GM03348 (cell line): ENCODE measurements at regions not wholly inside any gene's neighbourhood (a gene's known extent, or its start where the extent isn't known, plus 50 kb on each side); places are given as distances from the start of the nearest gene placed in this dataset.
A peak's percentile ranks its signal among the peaks of the same experiment; 100 is the strongest.

Experiments used
- DNase-seq: peaks from one replicate; pipeline ENCODE4 v3.0.0; 2012; ENCODE audit warnings: low spot score

DNA sequence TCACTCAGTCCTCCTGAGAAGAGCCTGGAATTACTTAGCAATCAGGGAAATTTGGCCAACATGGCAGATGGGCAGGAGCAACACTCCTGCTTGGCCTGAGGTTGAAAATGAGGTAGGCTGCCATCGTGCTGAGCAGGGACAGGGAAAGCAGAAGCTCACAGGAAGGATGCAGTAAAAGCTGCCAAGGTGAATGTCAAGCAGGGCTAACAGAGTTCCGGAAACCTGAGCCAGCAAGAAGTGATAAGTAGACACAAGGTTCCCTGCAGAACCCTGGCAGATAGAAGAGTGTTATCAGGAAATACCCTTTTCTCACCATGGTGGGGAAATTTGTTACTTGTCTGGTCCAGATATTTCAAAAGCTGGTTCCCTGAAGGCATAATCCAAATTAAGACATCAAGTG, 454.3 kb upstream of the MEX3C start:
- no peak for DNase-seq

DNA sequence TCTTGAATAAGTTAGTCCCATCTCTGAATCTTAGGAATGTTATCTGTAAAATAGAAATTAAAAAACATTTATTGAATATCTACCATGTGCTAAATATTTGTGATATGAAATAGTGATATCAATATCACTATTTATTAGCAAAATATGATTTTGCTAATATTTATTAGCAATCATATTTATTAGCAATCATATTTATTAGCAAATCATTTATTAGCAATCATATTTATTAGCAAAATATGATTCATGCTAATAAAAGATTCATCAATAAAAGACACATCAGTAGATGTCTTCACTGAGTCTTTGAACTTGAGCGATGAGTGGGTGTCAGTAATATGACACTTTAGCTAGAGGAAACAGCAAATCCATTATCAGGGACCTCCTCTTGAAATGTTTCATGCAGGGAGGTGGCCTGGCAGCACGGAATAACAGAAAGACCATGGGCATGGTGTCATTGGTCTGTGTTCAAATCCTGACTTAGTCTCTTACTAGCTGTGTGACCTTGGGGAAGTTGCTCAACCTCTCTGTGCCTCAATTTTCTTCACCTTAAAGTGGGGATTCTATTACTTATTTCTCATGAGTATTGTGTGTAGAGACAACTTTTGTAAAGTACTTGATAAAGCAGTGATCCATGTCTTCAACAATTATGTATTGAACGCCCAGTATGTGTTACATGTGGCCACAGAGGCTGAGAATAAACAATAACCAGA, 456.2 kb upstream of the MEX3C start:
- DNase-seq, result no peak

DNA sequence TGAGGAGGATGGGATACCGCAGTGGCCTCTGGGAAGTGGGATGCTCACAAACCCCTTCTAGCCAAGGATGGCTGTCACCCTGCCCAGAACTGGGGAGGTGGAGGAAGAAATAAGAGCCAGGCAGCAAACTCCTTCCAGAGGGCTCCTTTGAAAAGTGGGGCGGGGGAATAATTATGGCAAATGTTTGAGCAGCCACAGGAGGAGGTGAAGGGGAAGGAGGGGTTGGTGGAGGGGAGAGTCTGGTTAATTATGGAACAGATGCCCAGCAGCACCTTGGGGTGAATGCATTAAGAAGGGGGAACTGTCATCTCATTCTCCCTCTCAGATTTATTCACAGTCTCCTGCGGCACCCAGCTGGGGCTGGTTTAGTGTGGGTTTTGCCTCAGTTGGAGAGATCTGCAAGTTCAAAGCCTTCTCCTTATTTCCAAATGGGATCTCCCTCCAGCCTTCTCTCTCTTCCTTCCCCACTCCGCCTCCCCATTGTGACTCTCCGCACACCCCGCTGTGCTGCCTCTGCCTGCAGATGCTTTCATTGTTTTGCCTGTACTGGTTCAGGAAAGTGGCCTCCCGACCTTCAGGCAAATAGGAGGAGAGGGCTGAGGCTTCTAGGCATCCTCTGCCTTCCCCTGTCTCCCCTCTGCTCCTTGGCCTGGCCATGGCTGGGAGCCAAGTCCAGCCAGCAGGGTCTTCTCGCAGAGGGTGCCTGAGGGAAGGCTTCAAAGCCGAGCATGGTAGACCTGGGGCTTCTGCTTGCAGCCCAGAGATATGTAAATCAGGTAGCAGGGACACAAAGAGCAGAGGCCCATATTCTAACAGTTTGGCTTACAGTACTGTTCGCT, 457.2 kb upstream of the MEX3C start:
- no peak for DNase-seq

DNA sequence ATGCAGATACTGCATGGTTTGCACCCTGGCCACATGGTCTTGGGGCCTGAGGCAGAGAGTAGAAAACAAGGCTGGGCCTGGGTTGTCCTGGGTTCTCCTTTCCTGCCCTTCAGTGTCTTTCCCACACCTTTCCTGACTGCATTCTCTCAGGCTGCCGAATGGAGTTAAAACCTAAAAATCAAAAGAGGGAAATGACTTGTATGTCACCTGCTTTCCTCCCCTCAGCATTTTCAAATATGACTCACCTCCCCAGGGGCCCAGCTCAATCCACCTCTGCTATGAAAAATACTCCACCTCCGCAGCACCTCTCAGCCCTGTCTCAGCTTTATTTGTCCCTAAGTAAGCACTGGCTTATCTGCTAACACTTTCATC, 457.8 kb upstream of the MEX3C start:
- DNase-seq, result no peak

DNA sequence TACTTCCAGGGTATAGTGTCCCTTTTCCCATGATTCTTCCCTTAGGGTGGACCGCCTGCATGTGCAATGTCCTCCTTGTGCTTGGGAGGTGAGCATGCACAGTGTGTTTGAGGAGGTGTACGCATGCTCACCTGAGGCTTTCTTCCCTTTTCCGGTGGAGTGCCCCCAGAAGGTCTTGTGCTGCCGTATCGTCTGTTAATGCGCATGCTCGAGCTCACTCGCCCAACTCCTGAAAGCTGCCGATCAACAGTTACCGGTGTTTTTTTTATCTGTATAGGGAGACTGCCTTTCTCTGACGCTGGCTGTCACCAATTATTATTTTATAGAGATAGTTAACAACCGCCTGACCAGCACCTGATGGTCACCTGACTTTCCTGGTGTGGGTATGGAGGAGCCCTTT, 458.8 kb upstream of the MEX3C start:
- no peak for DNase-seq

DNA sequence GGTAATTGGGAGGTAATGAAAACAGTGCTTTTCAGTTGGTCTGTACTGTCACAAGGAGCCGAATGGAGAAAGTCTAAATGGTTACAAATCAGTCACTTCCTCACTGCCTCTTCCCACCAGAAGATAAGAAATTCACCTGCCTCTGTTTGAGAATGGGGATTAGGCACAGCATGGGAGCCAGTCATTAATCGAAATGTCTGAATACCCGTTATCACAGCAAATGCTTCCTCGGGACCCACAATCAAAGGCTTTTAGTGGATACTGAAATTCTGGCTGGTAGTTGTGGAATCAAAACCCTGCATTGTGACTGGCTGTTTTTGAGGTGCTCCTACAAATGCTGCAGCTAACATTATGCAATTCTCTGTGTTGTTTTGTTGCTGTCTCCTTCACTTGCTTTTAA, 461.0 kb upstream of the MEX3C start:
- DNase-seq, result no peak

DNA sequence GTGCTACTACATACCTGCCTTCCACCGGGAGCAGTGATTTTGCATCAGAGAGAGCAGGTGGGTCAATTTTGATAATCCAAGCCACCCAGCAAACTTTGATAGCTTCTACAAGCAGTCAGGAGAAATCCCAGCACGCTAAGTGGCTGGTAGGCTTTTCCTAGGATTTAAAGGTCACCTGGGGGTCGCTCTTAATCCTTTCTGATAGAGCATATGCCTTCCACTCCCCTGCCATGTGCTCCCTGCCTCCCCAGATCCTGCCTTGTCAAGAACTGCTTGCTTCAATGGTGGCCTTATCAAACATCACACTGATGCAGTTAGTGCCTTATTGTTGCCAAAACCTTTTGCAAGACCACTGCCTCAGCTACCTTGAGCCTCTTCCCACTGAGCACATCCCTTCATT, 462.3 kb upstream of the MEX3C start:
- DNase-seq, result no peak

DNA sequence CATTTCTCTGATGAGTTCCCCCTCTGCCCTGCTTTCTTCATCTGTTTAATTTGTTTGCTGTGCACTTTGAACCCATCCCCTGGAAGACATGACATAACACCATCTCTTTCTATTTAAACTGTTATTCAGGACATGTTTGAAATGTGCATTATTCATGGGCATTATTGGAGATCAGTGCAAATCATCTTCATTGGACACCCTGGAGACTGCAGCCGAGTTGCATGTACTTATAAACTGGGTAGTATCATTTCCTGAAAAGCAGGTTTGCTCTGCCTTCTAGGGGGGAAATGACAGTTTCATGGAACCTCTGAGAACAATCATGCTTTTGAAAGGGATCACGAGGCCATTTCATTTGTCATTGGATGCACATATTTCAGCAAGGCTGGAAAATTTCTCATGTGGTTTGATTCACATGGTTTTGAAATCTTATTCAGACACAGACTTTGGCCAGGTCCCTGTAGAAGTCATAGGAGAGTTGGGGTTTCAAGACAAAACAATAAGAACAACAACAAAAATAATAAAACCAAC, 462.8 kb upstream of the MEX3C start:
- DNase-seq, result no peak

DNA sequence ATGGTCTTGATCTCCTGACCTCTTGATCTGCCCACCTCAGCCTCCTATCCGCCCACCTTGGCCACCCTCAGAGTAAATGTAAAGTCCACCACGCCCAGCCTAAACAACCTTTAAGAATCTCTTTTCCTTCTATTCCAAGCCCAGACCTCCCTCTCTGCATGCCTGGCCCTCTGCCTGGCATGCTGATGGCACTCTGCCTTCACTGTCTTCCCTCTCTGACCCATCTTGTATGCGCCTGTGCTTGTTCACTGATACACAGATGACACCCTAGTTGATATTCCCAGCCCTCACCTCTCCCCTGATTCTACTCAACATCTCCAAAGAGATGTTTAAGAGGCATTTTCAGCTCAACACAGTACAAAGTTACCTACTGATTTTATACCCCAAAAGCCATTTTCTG, 466.8 kb upstream of the MEX3C start:
- no peak for DNase-seq

DNA sequence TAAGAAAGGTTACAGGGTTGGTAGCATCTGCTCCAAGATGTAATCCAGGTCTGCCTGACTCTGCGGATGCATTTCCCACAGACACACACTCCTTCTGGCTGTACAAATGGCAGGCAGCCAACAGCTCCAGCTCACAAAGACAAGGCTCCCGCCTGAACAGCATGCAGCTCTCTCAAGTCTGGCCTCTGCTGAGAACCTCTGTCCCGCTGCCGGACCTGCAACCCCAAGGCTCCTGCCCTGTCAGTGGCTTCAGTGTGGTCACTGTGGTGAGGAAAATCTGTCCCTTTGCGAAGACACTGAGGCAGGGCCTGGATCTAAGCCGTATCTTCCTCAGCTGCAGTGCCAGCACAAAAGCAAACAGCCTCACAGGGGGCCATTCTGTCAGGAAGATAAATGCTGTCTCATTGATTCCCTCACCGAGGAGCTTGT, 469.3 kb upstream of the MEX3C start:
- DNase-seq, result no peak

DNA sequence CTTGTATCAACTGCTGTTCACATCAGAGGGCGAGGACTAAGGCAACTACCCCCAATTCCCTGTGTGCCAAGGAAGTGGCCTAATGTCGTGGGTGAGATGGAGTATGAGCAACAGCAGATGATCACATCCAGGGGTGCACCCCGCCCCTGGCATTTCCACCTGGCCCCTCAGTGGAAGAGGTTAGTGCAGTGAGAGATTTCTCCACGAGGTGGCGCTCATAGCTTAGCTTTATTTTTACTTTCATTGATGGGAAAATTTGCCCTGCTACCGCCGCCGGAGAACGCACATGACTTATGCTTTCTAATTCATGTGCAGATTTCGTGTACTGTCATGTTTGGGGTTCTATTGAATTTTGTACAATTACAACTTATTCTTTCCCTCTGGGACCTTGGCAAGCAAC, 470.6 kb upstream of the MEX3C start:
- peak; percentile 64 for DNase-seq

DNA sequence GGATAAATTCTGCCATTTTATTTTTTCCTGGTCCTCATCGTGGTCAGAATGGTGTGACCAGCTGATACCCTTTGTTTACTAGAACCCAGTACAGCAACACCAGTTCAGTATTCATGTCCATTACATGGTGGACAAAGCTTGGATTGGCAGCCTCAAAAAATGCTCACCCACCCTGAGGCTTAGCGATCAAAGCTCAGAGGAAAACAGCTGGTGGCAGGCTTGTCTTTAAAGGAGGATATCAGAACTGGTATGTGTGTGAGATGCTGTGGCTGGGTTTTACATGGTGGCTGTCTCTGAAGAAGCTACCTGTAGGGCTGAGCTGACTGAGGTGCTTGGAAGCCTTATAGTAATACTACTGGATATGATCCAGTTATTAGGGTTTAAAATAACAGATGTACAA, 471.1 kb upstream of the MEX3C start:
- DNase-seq, result no peak

DNA sequence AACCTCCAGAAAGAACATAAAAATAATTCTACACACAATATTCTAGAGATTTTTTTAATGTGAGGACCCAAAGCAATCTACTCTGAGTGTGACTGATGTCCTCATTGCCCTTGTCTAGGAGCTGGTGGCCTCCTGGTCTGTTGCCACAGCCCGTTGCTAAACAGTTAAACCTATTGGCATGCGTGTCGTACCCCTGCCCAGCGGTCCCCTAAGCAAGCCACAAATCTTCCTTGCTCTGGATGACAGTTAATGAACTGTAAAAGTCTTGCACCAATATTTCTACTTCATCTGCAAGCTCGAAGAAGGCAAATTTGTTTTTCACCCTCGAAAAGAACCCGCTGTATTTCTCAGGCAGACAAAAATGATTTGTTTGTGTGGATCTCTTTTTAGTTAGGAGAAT, 489.1 kb upstream of the MEX3C start:
- DNase-seq, result no peak

DNA sequence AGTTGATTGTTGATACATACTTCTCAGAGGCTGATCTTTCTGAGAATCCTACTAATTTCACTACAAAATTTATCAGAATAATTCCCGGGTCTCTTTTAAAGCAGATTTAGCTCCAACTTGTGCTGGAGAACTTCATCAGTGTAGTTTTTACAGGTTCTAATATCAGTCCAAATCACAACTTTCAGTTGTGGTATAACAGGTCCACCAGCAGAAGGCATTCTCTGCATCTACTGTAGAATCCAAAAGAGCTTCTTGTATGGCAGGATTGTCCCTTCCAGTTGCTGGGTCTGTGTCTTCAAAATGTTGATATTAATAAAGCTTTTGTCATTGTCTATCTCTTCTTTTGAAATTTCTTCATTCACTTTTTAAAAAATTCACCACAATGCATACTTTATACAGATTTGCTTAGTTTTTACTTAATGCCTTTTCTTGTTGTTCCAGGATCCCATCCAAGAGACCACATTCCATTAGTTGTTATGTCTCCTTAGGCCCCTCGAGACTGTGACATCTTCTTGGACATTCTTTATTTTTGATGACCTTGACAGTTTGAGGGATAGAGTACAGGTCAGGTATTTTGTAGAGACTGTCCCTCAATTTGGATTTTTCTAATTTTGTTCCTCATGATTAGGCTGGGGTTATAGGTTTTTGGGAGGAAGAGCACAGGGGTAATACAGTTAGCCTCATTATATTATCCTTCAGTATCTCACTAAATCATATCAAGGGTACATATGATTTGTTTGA, 490.5 kb upstream of the MEX3C start:
- no peak for DNase-seq

DNA sequence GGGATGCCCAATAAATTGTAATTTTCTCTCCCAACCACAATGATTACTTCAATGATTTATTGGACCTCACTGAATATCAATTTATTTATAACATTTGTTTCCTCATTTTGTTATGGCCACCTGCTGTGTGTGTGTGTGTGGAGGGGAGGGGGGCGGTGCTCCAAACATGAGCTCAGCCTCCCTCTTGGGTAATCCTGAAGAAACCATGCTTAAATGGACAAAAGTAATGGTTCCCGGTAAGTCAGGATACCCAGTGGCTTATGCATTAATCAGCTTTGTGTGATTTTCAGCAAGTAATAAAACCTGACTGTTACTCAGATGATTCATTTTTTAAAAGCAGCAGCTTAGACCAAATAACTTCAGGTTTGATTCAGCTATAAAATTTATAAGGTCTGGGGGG, 495.1 kb upstream of the MEX3C start:
- DNase-seq, result no peak

DNA sequence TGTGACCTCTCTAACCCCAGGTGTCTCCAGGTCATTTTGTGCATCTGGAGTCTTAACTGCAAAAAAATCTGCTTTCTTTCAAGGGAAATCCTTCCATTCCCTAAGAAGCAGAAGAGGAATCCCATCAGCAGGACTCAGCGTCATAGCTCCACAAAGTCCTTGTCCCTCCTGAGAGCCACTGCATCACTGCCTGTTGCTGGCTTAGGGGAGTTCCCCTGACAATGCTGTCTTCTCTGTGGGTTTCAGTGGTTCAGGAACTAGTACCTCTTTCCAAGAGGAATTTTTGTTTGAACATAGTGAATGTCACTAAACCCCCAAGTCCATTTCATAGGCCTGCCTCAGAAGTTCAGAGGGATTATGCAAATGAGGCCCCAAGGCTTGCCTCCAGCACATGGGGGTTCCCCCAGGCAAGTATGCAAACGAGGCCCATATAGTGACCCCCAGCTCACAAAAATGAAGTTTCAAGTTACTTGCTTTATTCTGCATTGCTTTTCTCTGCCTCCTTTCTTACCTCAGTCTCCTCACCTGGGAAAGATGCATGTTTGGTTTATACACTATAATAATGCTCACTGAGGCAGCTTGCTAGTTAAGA, 513.9 kb upstream of the MEX3C start:
- no peak for DNase-seq

DNA sequence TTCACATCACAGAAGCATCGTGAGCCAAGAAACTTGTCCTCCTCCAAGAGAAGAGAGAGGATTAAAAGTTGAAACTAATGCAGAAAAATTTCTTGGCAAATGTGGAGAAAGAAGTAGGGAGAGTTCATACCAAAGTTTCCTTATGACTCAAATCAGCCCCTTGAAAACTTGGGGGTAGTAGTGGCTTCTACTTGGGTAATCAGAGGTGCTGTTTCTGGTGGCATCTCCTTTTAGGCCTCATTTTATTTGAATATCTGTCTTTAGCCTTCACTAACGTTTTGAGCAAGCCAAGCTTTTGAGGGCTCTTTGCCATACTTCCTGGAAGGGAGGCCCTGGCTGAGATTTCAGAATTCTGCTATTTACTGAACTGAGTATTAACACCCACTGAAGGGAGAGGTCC, 515.3 kb upstream of the MEX3C start:
- no peak for DNase-seq

DNA sequence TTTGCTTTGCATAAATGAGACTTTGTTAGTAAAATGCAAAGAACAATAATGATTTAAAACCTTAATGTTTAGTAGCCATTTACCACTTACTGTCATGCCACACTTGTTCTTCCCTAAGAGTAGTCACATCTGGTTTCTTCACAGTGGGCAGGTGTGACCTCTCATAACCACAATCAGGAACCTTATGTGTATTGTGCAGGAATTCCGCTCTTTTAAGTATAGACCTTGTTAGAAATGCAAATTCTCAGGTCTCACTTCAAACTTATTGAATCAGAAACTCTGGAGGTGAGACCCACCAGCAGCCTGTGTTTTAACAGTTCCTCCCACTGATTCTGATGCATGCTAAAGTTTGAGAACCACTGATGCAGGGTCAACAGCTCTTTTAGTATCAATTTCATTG, 518.8 kb upstream of the MEX3C start:
- DNase-seq, result no peak

DNA sequence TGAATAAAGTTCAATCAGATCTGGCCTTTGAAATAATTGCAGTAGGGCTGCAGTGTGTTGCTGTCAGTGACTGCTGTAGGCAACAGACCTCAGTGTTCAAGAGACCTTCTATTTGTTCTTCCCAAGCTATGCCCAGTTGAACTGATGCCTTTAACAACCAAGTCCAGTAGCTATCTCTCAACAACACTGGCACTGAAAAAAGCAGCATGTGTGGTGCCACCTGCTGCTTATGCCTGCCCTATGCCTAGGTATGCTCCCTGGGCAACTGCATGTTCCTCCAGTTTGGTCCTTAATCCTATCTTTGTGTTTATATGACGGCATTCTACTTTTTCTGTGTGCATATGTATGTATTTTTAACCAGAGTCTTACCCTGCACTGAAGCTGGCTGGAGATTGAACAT, 523.9 kb upstream of the MEX3C start:
- DNase-seq, result no peak

DNA sequence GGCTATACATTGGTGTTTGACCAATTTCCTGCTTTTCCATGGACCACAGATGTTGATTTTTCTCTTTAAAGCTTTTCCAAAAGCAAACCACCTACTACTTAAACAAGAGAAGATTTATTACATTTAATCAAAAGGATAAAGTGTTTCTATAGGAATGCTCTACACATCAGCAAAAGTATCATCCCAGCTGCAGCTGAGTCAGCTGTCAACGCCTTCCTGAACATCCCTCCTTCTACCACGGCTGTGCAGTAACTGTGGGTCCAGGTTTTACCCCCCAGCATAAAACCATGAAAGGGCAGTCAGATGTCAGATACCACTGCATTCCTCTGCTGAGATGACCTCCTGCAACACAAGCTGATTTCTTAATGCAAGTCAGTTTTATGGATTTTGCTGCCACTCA, 524.5 kb upstream of the MEX3C start:
- DNase-seq, result no peak

DNA sequence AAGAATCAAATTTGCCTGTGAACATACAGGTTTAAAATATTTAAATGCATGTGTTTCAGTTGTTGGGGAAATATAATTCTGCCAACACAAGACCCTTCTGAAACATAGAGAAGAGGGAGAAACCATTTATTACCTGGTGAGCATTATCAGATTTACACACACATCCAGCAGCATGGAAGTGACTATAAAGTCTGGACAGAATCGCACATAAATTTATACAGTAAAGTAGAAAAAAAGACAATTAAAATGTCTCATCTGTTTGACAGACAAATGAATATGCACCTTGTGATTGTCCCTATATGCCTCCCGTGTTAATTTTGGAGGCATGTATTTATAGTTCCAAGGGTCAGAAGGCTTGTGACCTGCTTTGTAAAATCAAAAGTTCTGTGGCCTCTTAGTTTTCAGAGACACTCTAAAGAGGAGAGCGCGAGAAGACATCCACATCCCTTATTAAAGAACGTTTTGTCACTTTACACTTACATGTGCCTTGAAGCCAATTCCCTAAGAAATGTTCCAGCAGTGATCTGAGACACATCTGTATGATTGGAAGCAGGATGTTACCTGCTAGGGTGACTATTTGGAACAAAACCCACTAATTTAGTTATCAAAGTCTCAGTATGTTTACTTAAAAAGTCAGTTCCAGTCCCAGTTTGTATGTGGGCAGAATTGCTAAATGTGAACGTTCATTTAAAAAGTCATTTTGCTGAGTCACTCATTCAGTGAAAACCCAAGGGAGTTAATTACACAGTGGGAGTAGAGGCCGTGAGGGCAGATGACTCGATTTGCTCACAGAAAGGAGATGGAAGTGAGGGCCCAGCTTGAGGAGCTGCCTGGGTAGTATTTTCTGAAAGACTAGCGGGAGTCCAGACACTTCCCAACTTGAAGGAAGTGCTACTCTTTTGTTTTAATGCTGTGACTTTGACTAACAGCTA, 527.6 kb upstream of the MEX3C start:
- no peak for DNase-seq
